GM12878 (cell line): ENCODE measurements at regions not wholly inside any gene's neighbourhood (a gene's known extent, or its start where the extent isn't known, plus 50 kb on each side); places are given as distances from the start of the nearest gene placed in this dataset.

ENCODE experiments used
- ATAC-seq: fragments of 200-7000 bp; cut with Tn5 transposase; 3 replicates; pipeline ENCODE4 v1.9.1; 2020; ENCODE audit warnings: mild to moderate bottlenecking, moderate library complexity
- BruUV-seq: library from RNA; stranded (reverse); fragments of 400-500 nt; replicated peaks from 2 replicates; lab custom pipeline; 2021; lab: Mats Ljungman, UMichigan
- CTCF ChIA-PET: fragments of 300-600 bp; sonication (Branson Sonifier 250); formaldehyde crosslinking; extraction: SDS; loops from one replicate; lab custom pipeline; 2021; ENCODE audit warnings: inconsistent platforms; lab: Yijun Ruan, JAX
- POLR2A ChIA-PET: fragments of 350-600 bp; formaldehyde crosslinking; extraction: SDS; loops from one replicate; lab custom pipeline; 2021; ENCODE audit warnings: inconsistent platforms; lab: Charles Lee
- RAD21 ChIA-PET: fragments of 300-600 bp; sonication (Branson Sonifier 250); formaldehyde crosslinking; loops from one replicate; lab custom pipeline; 2023; ENCODE audit warnings: antibody characterized with exemption; ENCODE audit not compliant: unreplicated experiment; lab: Charles Lee
- SMC1A ChIA-PET: fragments of 300-600 bp; sonication (Branson Sonifier 250); formaldehyde crosslinking; loops from one replicate; lab custom pipeline; 2023; ENCODE audit not compliant: unreplicated experiment, uncharacterized antibody; lab: Charles Lee
- DNase-seq: peaks from one replicate; pipeline ENCODE4 v3.0.0-alpha.2; 2011; ENCODE audit warnings: low read depth, low spot score
- FAIRE-seq: peaks from 3 replicates; lab custom pipeline; 2011; peaks lifted over from hg19 to GRCh38; lab: Jason Lieb, UNC
- H2AFZ ChIP-seq: 2 replicates; pipeline ENCODE4 v1.6.0; 2011; ENCODE audit warnings: low read depth, low read length, control low read depth; ENCODE audit not compliant: control insufficient read depth
- H3K27ac ChIP-seq: 2 replicates; pipeline ENCODE4 v1.5.1; 2011; ENCODE audit warnings: control low read depth; ENCODE audit not compliant: control insufficient read depth, insufficient read depth
- H3K27me3 ChIP-seq, 2 experiments: replicated peaks in 1 of 2; 2 replicates each; pipeline versions ENCODE4 v1.6.0 to v1.6.1; 2011; ENCODE audit warnings: low read length in 1 of 2; ENCODE audit not compliant: control insufficient read depth in 2 of 2, insufficient read depth in 2 of 2
- H3K36me3 ChIP-seq, 2 experiments: 2 replicates each; pipeline ENCODE4 v1.5.1; 2011; ENCODE audit warnings: low read length in 1 of 2; ENCODE audit not compliant: control insufficient read depth in 2 of 2, insufficient read depth in 2 of 2
- H3K4me1 ChIP-seq: 2 replicates; pipeline ENCODE4 v1.6.1; 2011; ENCODE audit warnings: mild to moderate bottlenecking, low read length, moderate library complexity, mixed read lengths; ENCODE audit not compliant: control insufficient read depth, insufficient read depth
- H3K4me2 ChIP-seq: 2 replicates; pipeline ENCODE4 v1.6.0; 2011; ENCODE audit warnings: control low read depth; ENCODE audit not compliant: control insufficient read depth, insufficient read depth
- H3K4me3 ChIP-seq: fragments of 200-600 bp; sonication (generic); 2 replicates; pipeline ENCODE4 v1.5.1; 2016
- H3K79me2 ChIP-seq: 2 replicates; pipeline ENCODE4 v1.6.0; 2011; ENCODE audit warnings: low read length; ENCODE audit not compliant: control insufficient read depth, insufficient read depth
- H3K9ac ChIP-seq: 2 replicates; pipeline ENCODE4 v1.8.0; 2011; ENCODE audit warnings: low read length, control low read depth, mixed read lengths; ENCODE audit not compliant: control insufficient read depth, insufficient read depth
- H3K9me3 ChIP-seq: replicated peaks from 3 replicates; pipeline ENCODE4 v1.5.1; 2011; ENCODE audit warnings: mild to moderate bottlenecking, low read length; ENCODE audit not compliant: control insufficient read depth, insufficient read depth
- H4K20me1 ChIP-seq: 2 replicates; pipeline ENCODE4 v1.6.0; 2011; ENCODE audit not compliant: control insufficient read depth, insufficient read depth
- BACH1 ChIP-seq: fragments of 450-650 bp; IDR thresholded peaks from 2 replicates; pipeline ENCODE4 v1.6.1; 2017; ENCODE audit warnings: mild to moderate bottlenecking, borderline replicate concordance
- CHD2 ChIP-seq: IDR thresholded peaks from 2 replicates; pipeline ENCODE4 v1.6.1; 2011; ENCODE audit warnings: low read depth, low read length, improper control_type of control experiment, borderline replicate concordance
- HDAC6 ChIP-seq: fragments of 200-600 bp; sonication (generic); IDR thresholded peaks from one replicate; pipeline ENCODE4 v1.8.0; 2017; ENCODE audit warnings: antibody characterized with exemption; ENCODE audit not compliant: unreplicated experiment
- MEF2A ChIP-seq: IDR thresholded peaks from 2 replicates; pipeline ENCODE4 v1.6.1; 2011; ENCODE audit warnings: low read depth, mild to moderate bottlenecking, low read length, moderate library complexity; ENCODE audit not compliant: insufficient read depth
- MEF2B ChIP-seq: fragments of 450-650 bp; IDR thresholded peaks from 2 replicates; pipeline ENCODE4 v1.6.1; 2018; ENCODE audit warnings: mild to moderate bottlenecking, moderate library complexity; ENCODE audit not compliant: partially characterized antibody, poor library complexity, severe bottlenecking
- NR2C1 ChIP-seq: fragments of 450-650 bp; IDR thresholded peaks from 2 replicates; pipeline ENCODE4 v1.6.1; 2017; ENCODE audit warnings: antibody characterized with exemption, mild to moderate bottlenecking, moderate library complexity
- POLR2AphosphoS2 ChIP-seq: IDR thresholded peaks from 2 replicates; pipeline ENCODE4 v1.6.1; 2011; ENCODE audit warnings: low read depth, mild to moderate bottlenecking, low read length, improper control_type of control experiment, moderate library complexity
- RUNX3 ChIP-seq: IDR thresholded peaks from 2 replicates; pipeline ENCODE4 v1.6.1; 2012; ENCODE audit warnings: low read length, inconsistent platforms
- SUPT20H ChIP-seq: IDR thresholded peaks from 2 replicates; pipeline ENCODE4 v1.6.1; 2011; ENCODE audit warnings: low read depth, mild to moderate bottlenecking, low read length, moderate library complexity, borderline replicate concordance; ENCODE audit not compliant: control insufficient read depth
- YY1 ChIP-seq: IDR thresholded peaks from 2 replicates; pipeline ENCODE4 v1.6.1; 2011; ENCODE audit warnings: low read depth, mild to moderate bottlenecking, low read length
- ZBED1 ChIP-seq: IDR thresholded peaks from 2 replicates; pipeline ENCODE4 v1.6.1; 2016; ENCODE audit warnings: borderline replicate concordance
- WGBS: methylation state at CpG from one replicate; pipeline ENCODE4 v1.1.6; 2016; ENCODE audit warnings: low lambda C conversion rate; ENCODE audit not compliant: insufficient replicate concordance, insufficient coverage; ENCODE audit errors: missing lambda C conversion rate; 5-methylcytosine and 5-hydroxymethylcytosine counted together
- in situ Hi-C: fragments of 300-500 bp; cut with MboI; formaldehyde crosslinking; loops from 9 replicates; pipeline ENCODE4 v1.14.3; 2018; ENCODE audit warnings: mixed read lengths
- intact Hi-C: fragments of 100-400 bp; cut with micrococcal nuclease; formaldehyde crosslinking; loops from one replicate; pipeline ENCODE4 v1.14.2; 2022; ENCODE audit not compliant: unreplicated experiment
- TF ChIP-seq, protein P1 (sequence below): fragments of 450-650 bp; formaldehyde crosslinking; IDR thresholded peaks from 2 replicates; pipeline ENCODE4 v1.5.0; 2022; ENCODE audit warnings: mild to moderate bottlenecking, missing genetic modification characterization
- TF ChIP-seq, protein P2 (sequence below): IDR thresholded peaks from 2 replicates; pipeline ENCODE4 v1.6.1; 2012; ENCODE audit warnings: mild to moderate bottlenecking, low read depth, low read length
- TF ChIP-seq, protein P3 (sequence below): fragments of 450-650 bp; IDR thresholded peaks from 2 replicates; pipeline ENCODE4 v1.6.1; 2017; ENCODE audit warnings: mild to moderate bottlenecking, low read depth, inconsistent platforms; ENCODE audit not compliant: poor library complexity, severe bottlenecking

DNA sequence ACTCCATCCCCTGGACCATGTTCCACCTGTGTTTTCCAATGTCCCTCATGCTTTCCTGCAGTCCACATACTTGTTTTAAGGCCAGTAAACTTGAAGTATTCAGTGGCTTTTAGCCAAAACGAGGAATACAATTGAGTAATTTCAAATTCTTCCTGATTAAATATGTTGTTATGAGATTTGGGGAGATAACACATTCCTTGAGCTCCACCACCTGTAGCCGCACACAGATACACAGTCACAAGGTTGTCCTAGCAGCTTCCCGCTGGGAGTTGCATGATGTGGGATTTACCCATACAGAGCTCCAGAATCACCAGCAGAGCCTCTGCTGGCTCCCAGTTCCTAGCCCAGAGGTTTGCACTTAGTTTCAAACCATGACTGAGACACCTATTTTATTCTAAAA is 53.6 kb upstream of the FRY start (continued):
- no peak for TF ChIP-seq SUPT20H
- no peak for TF ChIP-seq HDAC6
- TF ChIP-seq MEF2B: no peak
- TF ChIP-seq CHD2: no peak
- no peak for TF ChIP-seq BACH1
- TF ChIP-seq, protein P1, sequence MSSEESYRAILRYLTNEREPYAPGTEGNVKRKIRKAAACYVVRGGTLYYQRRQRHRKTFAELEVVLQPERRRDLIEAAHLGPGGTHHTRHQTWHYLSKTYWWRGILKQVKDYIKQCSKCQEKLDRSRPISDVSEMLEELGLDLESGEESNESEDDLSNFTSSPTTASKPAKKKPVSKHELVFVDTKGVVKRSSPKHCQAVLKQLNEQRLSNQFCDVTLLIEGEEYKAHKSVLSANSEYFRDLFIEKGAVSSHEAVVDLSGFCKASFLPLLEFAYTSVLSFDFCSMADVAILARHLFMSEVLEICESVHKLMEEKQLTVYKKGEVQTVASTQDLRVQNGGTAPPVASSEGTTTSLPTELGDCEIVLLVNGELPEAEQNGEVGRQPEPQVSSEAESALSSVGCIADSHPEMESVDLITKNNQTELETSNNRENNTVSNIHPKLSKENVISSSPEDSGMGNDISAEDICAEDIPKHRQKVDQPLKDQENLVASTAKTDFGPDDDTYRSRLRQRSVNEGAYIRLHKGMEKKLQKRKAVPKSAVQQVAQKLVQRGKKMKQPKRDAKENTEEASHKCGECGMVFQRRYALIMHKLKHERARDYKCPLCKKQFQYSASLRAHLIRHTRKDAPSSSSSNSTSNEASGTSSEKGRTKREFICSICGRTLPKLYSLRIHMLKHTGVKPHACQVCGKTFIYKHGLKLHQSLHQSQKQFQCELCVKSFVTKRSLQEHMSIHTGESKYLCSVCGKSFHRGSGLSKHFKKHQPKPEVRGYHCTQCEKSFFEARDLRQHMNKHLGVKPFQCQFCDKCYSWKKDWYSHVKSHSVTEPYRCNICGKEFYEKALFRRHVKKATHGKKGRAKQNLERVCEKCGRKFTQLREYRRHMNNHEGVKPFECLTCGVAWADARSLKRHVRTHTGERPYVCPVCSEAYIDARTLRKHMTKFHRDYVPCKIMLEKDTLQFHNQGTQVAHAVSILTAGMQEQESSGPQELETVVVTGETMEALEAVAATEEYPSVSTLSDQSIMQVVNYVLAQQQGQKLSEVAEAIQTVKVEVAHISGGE (CRISPR knock-in tag): no peak

DNA sequence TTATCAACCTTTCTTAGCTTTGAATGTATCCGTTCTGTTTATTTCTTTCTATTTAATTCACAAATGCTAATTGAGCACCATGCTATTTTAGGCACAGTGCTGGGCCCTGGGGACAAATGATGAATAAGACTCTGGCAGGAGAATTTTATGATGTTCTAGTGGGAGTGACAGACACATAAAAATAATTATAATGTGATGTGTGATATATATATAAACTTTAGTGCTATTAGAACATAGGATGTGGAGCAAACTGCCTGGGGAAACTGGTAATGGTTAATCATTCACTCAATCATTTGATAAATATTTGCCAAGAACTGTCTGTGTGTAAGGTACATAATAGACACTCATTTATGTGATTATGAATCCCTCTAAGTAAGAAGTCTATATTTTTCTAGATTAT is 50.7 kb upstream of the FRY start:
- no TSS peak for BruUV-seq
- TF ChIP-seq POLR2AphosphoS2 (no peak), MEF2A (no peak), YY1 (no peak), NR2C1 (no peak), ZBED1 (no peak), RUNX3 (no peak)
- TF ChIP-seq, protein P2, sequence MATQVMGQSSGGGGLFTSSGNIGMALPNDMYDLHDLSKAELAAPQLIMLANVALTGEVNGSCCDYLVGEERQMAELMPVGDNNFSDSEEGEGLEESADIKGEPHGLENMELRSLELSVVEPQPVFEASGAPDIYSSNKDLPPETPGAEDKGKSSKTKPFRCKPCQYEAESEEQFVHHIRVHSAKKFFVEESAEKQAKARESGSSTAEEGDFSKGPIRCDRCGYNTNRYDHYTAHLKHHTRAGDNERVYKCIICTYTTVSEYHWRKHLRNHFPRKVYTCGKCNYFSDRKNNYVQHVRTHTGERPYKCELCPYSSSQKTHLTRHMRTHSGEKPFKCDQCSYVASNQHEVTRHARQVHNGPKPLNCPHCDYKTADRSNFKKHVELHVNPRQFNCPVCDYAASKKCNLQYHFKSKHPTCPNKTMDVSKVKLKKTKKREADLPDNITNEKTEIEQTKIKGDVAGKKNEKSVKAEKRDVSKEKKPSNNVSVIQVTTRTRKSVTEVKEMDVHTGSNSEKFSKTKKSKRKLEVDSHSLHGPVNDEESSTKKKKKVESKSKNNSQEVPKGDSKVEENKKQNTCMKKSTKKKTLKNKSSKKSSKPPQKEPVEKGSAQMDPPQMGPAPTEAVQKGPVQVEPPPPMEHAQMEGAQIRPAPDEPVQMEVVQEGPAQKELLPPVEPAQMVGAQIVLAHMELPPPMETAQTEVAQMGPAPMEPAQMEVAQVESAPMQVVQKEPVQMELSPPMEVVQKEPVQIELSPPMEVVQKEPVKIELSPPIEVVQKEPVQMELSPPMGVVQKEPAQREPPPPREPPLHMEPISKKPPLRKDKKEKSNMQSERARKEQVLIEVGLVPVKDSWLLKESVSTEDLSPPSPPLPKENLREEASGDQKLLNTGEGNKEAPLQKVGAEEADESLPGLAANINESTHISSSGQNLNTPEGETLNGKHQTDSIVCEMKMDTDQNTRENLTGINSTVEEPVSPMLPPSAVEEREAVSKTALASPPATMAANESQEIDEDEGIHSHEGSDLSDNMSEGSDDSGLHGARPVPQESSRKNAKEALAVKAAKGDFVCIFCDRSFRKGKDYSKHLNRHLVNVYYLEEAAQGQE: no peak
- TF ChIP-seq, protein P3, sequence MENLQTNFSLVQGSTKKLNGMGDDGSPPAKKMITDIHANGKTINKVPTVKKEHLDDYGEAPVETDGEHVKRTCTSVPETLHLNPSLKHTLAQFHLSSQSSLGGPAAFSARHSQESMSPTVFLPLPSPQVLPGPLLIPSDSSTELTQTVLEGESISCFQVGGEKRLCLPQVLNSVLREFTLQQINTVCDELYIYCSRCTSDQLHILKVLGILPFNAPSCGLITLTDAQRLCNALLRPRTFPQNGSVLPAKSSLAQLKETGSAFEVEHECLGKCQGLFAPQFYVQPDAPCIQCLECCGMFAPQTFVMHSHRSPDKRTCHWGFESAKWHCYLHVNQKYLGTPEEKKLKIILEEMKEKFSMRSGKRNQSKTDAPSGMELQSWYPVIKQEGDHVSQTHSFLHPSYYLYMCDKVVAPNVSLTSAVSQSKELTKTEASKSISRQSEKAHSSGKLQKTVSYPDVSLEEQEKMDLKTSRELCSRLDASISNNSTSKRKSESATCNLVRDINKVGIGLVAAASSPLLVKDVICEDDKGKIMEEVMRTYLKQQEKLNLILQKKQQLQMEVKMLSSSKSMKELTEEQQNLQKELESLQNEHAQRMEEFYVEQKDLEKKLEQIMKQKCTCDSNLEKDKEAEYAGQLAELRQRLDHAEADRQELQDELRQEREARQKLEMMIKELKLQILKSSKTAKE: no peak

More for the DNA sequence above, 50.7 kb upstream of the FRY start:
- H3K9me3 ChIP-seq: no peaks in the 10 kb centered on the region; the same call in 2 of the 3 replicates
- POLR2A ChIA-PET: no interaction called here
- ATAC-seq (no peak), DNase-seq (no peak), FAIRE-seq (no peak)
- no peaks in the 10 kb centered on the region for H3K36me3 ChIP-seq
- H3K27me3 ChIP-seq: no peaks in the 10 kb centered on the region
- WGBS: 93% methylated on average over 1 of the region's 1 CpG
- H2AFZ ChIP-seq: no peak overlapping the region
- no peaks in the 10 kb centered on the region for H3K79me2 ChIP-seq
- no peak overlapping the region for H3K9ac ChIP-seq
- H3K4me1 ChIP-seq: no peaks in the 10 kb centered on the region
- H3K4me2 ChIP-seq: no peak overlapping the region
- no peak overlapping the region for H3K4me3 ChIP-seq
- in situ Hi-C loops: no loop called here
- CTCF ChIA-PET: no interaction called here
- H4K20me1 ChIP-seq: no peaks in the 10 kb centered on the region
- H3K27ac ChIP-seq: no peak overlapping the region
- intact Hi-C loops: no loop called here
- RAD21 ChIA-PET: interaction anchor here (2.2 kb wide), 1 partner anchor 71 kb away, joined by 6 read pairs; no protein-coding TSS in a partner anchor
- SMC1A ChIA-PET: interaction anchor here (0.6 to 1.3 kb wide), 3 partner anchors 14 to 35 kb away, joined by 3 to 5 read pairs (median 3); no protein-coding TSS in a partner anchor
